PC-9 (cell line): ENCODE measurements at regions not wholly inside any gene's neighbourhood (a gene's known extent, or its start where the extent isn't known, plus 50 kb on each side); places are given as distances from the start of the nearest gene placed in this dataset.

Experiments used
- CTCF ChIP-seq: fragments of 200-600 bp; sonication (generic); conservative IDR thresholded peaks from 2 replicates; pipeline ENCODE4 v1.6.1; 2017; ENCODE audit warnings: mixed run types, antibody characterized with exemption, mild to moderate bottlenecking, moderate library complexity
- EZH2 ChIP-seq: fragments of 200-600 bp; sonication (generic); IDR thresholded peaks from 2 replicates; pipeline ENCODE4 v1.8.0; 2017; ENCODE audit warnings: antibody characterized with exemption, low read depth

GRCh38 chr10:131806646-131807317 lies 94.0 kb upstream of the PPP2R2D start:
- TF ChIP-seq CTCF (no peak), EZH2 (no peak)
